ENCODE measurements at regions not wholly inside any gene's neighbourhood (a gene's known extent, or its start where the extent isn't known, plus 50 kb on each side); places are given as distances from the start of the nearest gene placed in this dataset.

GRCh38 chr2:41123341-41123740 lies 671.5 kb upstream of the SLC8A1 start:
- DNase-seq, result no peak
- intact Hi-C loops (cut with micrococcal nuclease), result no loop called here
- ChIA-PET POLR2A (ENCODE audit: partially characterized antibody) (no interaction called here), CTCF (ENCODE audit: partially characterized antibody) (no interaction called here)
- Mint-ChIP-seq H3K27ac (no peak overlapping the region), H3K4me1 (no peaks in the 10 kb centered on the region), H3K4me3 (no peak overlapping the region), H3K27me3 (no peaks in the 10 kb centered on the region), H3K9me3 (peaks cover 0 to 13% (median 5%) of the 10 kb centered on the region in 8 donors), H3K36me3 (no peaks in the 10 kb centered on the region)
- Histone ChIP-seq H3K9me3 (ENCODE audit: control insufficient read depth in 1 of 2, low read length in 2 of 2) (no peaks in the 10 kb centered on the region), H3K27ac (ENCODE audit: low read depth, low read length) (no peak overlapping the region), H3K4me1 (ENCODE audit: insufficient read depth, low read length) (no peaks in the 10 kb centered on the region), H3K36me3 (ENCODE audit: insufficient read depth, low read length) (no peaks in the 10 kb centered on the region), H3K27me3 (ENCODE audit: insufficient read depth, low read length) (no peaks in the 10 kb centered on the region), H3K4me3 (ENCODE audit: low read length in 2 of 2) (no peak overlapping the region)

DNA sequence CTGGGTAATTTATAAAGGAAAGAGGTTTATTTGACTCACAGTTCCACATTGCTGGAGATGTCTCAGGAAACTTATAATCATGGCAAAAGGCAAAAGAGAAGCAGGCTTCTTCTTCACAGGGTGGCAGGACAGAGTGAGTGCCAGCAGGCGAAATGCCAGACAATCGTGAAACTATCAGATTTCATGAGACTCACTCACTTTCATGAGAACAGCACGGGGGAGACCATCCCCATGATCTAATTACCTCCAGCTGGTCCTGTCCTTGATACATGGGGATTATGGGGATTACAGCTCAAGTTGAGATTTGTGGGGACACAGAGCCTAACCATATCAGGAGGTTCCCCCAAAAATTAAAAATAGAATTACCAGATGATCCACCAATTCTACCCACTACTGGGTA lies 675.5 kb upstream of the SLC8A1 start:
- Histone ChIP-seq H3K27ac (ENCODE audit: low read depth, low read length) (no peak overlapping the region), H3K9me3 (ENCODE audit: control insufficient read depth in 1 of 2, low read length in 2 of 2) (no peaks in the 10 kb centered on the region), H3K4me3 (ENCODE audit: low read length in 2 of 2) (no peak overlapping the region), H3K36me3 (ENCODE audit: insufficient read depth, low read length) (no peaks in the 10 kb centered on the region), H3K4me1 (ENCODE audit: insufficient read depth, low read length) (no peaks in the 10 kb centered on the region), H3K27me3 (ENCODE audit: insufficient read depth, low read length) (no peaks in the 10 kb centered on the region)
- ChIA-PET POLR2A (ENCODE audit: partially characterized antibody) (no interaction called here), CTCF (ENCODE audit: partially characterized antibody) (no interaction called here)
- intact Hi-C loops (cut with micrococcal nuclease), result no loop called here
- H3K27me3 Mint-ChIP-seq, result no peaks in the 10 kb centered on the region
- H3K36me3 Mint-ChIP-seq, result no peaks in the 10 kb centered on the region
- no peak overlapping the region for H3K4me3 Mint-ChIP-seq
- no peak overlapping the region for H3K27ac Mint-ChIP-seq
- peaks cover 0 to 10% (median 3%) of the 10 kb centered on the region in 8 donors for H3K9me3 Mint-ChIP-seq
- DNase-seq, result no peak
- no peaks in the 10 kb centered on the region for H3K4me1 Mint-ChIP-seq

DNA sequence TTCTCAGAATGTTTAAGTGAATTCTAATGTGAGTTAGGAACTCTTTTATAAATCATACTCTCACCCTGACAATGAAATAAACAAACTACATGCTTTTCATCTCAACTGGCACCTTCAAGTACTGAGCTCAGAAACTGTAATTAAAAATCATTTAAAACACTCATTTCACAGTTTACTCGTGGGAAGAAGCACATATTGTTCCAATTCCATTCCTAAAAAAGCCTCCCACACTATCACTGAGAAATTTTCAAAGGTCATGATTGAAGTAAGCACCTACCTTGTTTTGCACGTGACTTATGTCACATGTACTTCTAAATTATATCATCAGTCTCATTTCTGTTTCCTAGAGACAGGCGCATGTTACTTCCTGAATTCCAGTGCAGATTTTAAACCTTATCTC lies 678.1 kb upstream of the SLC8A1 start:
- H3K36me3 Mint-ChIP-seq, result no peaks in the 10 kb centered on the region
- H3K9me3 Mint-ChIP-seq, result peaks cover 0 to 5% (median 0%) of the 10 kb centered on the region in 8 donors
- H3K4me3 Mint-ChIP-seq, result no peak overlapping the region
- no peak overlapping the region for H3K27ac Mint-ChIP-seq
- no peaks in the 10 kb centered on the region for H3K4me1 Mint-ChIP-seq
- Histone ChIP-seq H3K4me3 (ENCODE audit: low read length in 2 of 2) (no peak overlapping the region), H3K27ac (ENCODE audit: low read depth, low read length) (no peak overlapping the region), H3K9me3 (ENCODE audit: control insufficient read depth in 1 of 2, low read length in 2 of 2) (no peaks in the 10 kb centered on the region), H3K4me1 (ENCODE audit: insufficient read depth, low read length) (no peaks in the 10 kb centered on the region), H3K36me3 (ENCODE audit: insufficient read depth, low read length) (no peaks in the 10 kb centered on the region), H3K27me3 (ENCODE audit: insufficient read depth, low read length) (no peaks in the 10 kb centered on the region)
- no peak for DNase-seq
- H3K27me3 Mint-ChIP-seq, result no peaks in the 10 kb centered on the region
- ChIA-PET CTCF (ENCODE audit: partially characterized antibody) (no interaction called here), POLR2A (ENCODE audit: partially characterized antibody) (no interaction called here)
- intact Hi-C loops (cut with micrococcal nuclease), result no loop called here

- no peaks in the 10 kb centered on the region for H3K27me3 Mint-ChIP-seq
- ChIA-PET CTCF (ENCODE audit: partially characterized antibody) (no interaction called here), POLR2A (ENCODE audit: partially characterized antibody) (no interaction called here)
- Histone ChIP-seq H3K27me3 (ENCODE audit: insufficient read depth, low read length) (no peaks in the 10 kb centered on the region), H3K36me3 (ENCODE audit: insufficient read depth, low read length) (no peaks in the 10 kb centered on the region), H3K27ac (ENCODE audit: low read depth, low read length) (no peak overlapping the region), H3K4me1 (ENCODE audit: insufficient read depth, low read length) (no peaks in the 10 kb centered on the region), H3K9me3 (ENCODE audit: control insufficient read depth in 1 of 2, low read length in 2 of 2) (no peaks in the 10 kb centered on the region), H3K4me3 (ENCODE audit: low read length in 2 of 2) (no peak overlapping the region)
- intact Hi-C loops (cut with micrococcal nuclease), result no loop called here
- no peak overlapping the region for H3K4me3 Mint-ChIP-seq
- no peaks in the 10 kb centered on the region for H3K36me3 Mint-ChIP-seq
- H3K9me3 Mint-ChIP-seq, result no peaks in the 10 kb centered on the region
- no peaks in the 10 kb centered on the region for H3K4me1 Mint-ChIP-seq
- no peak overlapping the region for H3K27ac Mint-ChIP-seq
- DNase-seq, result no peak
These were observed 685.1 kb upstream of the SLC8A1 start for GRCh38 chr2:41137031-41137430.

DNA sequence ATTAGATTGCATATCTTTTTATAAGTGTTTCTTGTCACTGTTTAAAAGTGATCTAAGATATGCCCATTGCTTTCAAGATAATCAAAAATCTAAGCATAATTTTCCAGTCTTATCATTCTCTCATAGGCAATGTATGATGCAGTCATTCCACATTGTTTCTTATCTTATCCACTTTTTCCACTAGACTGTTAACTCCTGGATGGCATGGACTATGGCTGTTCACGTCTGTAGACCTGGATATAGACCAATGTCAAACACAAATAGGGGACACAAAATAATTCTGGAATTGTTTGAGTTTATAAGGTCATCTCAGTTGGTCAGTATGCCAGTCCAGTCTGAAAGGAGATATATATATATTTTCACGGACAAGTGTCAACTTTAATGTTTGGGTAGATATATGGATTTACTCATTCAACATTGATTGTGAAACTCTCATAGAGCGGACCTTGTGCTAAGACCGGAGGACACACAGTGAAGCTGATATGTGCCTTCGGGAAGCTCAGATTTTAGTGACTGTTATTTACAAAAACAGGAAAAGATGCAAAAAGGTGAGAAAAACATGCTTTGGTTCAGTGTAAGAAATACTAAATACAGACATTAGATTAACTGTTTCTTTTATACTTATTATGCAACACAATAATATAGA lies 689.4 kb upstream of the SLC8A1 start:
- no peak overlapping the region for H3K4me3 Mint-ChIP-seq
- H3K27me3 ChIP-seq (ENCODE audit: insufficient read depth, low read length), result no peaks in the 10 kb centered on the region
- intact Hi-C loops (cut with micrococcal nuclease), result no loop called here
- H3K27ac ChIP-seq (ENCODE audit: low read depth, low read length), result no peak overlapping the region
- H3K27me3 Mint-ChIP-seq, result no peaks in the 10 kb centered on the region
- H3K36me3 Mint-ChIP-seq, result no peaks in the 10 kb centered on the region
- H3K27ac Mint-ChIP-seq, result no peak overlapping the region
- ChIA-PET CTCF (ENCODE audit: partially characterized antibody) (no interaction called here), POLR2A (ENCODE audit: partially characterized antibody) (no interaction called here)
- H3K4me3 ChIP-seq (ENCODE audit: low read length in 2 of 2), result no peak overlapping the region
- DNase-seq, result no peak
- H3K9me3 Mint-ChIP-seq, result no peaks in the 10 kb centered on the region
- H3K9me3 ChIP-seq (ENCODE audit: control insufficient read depth in 1 of 2, low read length in 2 of 2), result no peaks in the 10 kb centered on the region
- H3K36me3 ChIP-seq (ENCODE audit: insufficient read depth, low read length), result no peaks in the 10 kb centered on the region
- no peaks in the 10 kb centered on the region for H3K4me1 ChIP-seq (ENCODE audit: insufficient read depth, low read length)
- no peaks in the 10 kb centered on the region for H3K4me1 Mint-ChIP-seq

GRCh38 chr2:41142478-41142877 lies 690.6 kb upstream of the SLC8A1 start:
- Mint-ChIP-seq H3K4me3 (no peak overlapping the region), H3K4me1 (no peaks in the 10 kb centered on the region), H3K27me3 (no peaks in the 10 kb centered on the region), H3K27ac (no peak overlapping the region), H3K36me3 (no peaks in the 10 kb centered on the region), H3K9me3 (no peaks in the 10 kb centered on the region)
- CTCF ChIA-PET (ENCODE audit: partially characterized antibody), result no interaction called here
- intact Hi-C loops (cut with micrococcal nuclease), result no loop called here
- H3K27me3 ChIP-seq (ENCODE audit: insufficient read depth, low read length), result no peaks in the 10 kb centered on the region
- no peaks in the 10 kb centered on the region for H3K9me3 ChIP-seq (ENCODE audit: control insufficient read depth in 1 of 2, low read length in 2 of 2)
- H3K4me3 ChIP-seq (ENCODE audit: low read length in 2 of 2), result no peak overlapping the region
- H3K27ac ChIP-seq (ENCODE audit: low read depth, low read length), result no peak overlapping the region
- no peaks in the 10 kb centered on the region for H3K4me1 ChIP-seq (ENCODE audit: insufficient read depth, low read length)
- no peak for DNase-seq
- POLR2A ChIA-PET (ENCODE audit: partially characterized antibody), result no interaction called here
- no peaks in the 10 kb centered on the region for H3K36me3 ChIP-seq (ENCODE audit: insufficient read depth, low read length)

- H3K36me3 ChIP-seq (ENCODE audit: insufficient read depth, low read length), result no peaks in the 10 kb centered on the region
- CTCF ChIA-PET (ENCODE audit: partially characterized antibody), result no interaction called here
- POLR2A ChIA-PET (ENCODE audit: partially characterized antibody), result no interaction called here
- no peaks in the 10 kb centered on the region for H3K36me3 Mint-ChIP-seq
- no peak overlapping the region for H3K27ac Mint-ChIP-seq
- intact Hi-C loops (cut with micrococcal nuclease), result no loop called here
- H3K27me3 ChIP-seq (ENCODE audit: insufficient read depth, low read length), result no peaks in the 10 kb centered on the region
- no peaks in the 10 kb centered on the region for H3K4me1 ChIP-seq (ENCODE audit: insufficient read depth, low read length)
- no peaks in the 10 kb centered on the region for H3K9me3 Mint-ChIP-seq
- no peak overlapping the region for H3K4me3 Mint-ChIP-seq
- no peak for DNase-seq
- H3K27me3 Mint-ChIP-seq, result no peaks in the 10 kb centered on the region
- H3K9me3 ChIP-seq (ENCODE audit: control insufficient read depth in 1 of 2, low read length in 2 of 2), result no peaks in the 10 kb centered on the region
- H3K4me3 ChIP-seq (ENCODE audit: low read length in 2 of 2), result no peak overlapping the region
- no peak overlapping the region for H3K27ac ChIP-seq (ENCODE audit: low read depth, low read length)
- H3K4me1 Mint-ChIP-seq, result no peaks in the 10 kb centered on the region
These were observed 693.2 kb upstream of the SLC8A1 start for GRCh38 chr2:41145066-41145465.

- Mint-ChIP-seq H3K9me3 (peaks cover 0 to 3% (median 0%) of the 10 kb centered on the region in 8 donors), H3K36me3 (no peaks in the 10 kb centered on the region), H3K27ac (no peak overlapping the region), H3K27me3 (no peaks in the 10 kb centered on the region), H3K4me3 (no peak overlapping the region), H3K4me1 (no peaks in the 10 kb centered on the region)
- no peaks in the 10 kb centered on the region for H3K4me1 ChIP-seq (ENCODE audit: insufficient read depth, low read length)
- no peak overlapping the region for H3K27ac ChIP-seq (ENCODE audit: low read depth, low read length)
- no peak for DNase-seq
- H3K9me3 ChIP-seq (ENCODE audit: control insufficient read depth in 1 of 2, low read length in 2 of 2), result no peaks in the 10 kb centered on the region
- no peaks in the 10 kb centered on the region for H3K27me3 ChIP-seq (ENCODE audit: insufficient read depth, low read length)
- H3K4me3 ChIP-seq (ENCODE audit: low read length in 2 of 2), result no peak overlapping the region
- intact Hi-C loops (cut with micrococcal nuclease), result no loop called here
- H3K36me3 ChIP-seq (ENCODE audit: insufficient read depth, low read length), result no peaks in the 10 kb centered on the region
- ChIA-PET POLR2A (ENCODE audit: partially characterized antibody) (no interaction called here), CTCF (ENCODE audit: partially characterized antibody) (no interaction called here)
These were observed 697.2 kb upstream of the SLC8A1 start for GRCh38 chr2:41149054-41149453.

Measured in CD4-positive, alpha-beta memory T cell (primary cell).